ENCODE measurements at regions not wholly inside any gene's neighbourhood (a gene's known extent, or its start where the extent isn't known, plus 50 kb on each side); places are given as distances from the start of the nearest gene placed in this dataset.
A peak's percentile ranks its signal among the peaks of the same experiment; 100 is the strongest.

- Histone ChIP-seq H3K27ac (no peak overlapping the region), H3K27me3 (replicated peaks; ENCODE audit: insufficient read depth) (peaks cover 18% of the 10 kb centered on the region; the same call in 1 of the 2 replicates), H3K4me3 (no peak overlapping the region), H2AFZ (no peak overlapping the region), H3K79me2 (ENCODE audit: insufficient read depth) (no peaks in the 10 kb centered on the region), H3F3A (ENCODE audit: insufficient read depth) (no peaks in the 10 kb centered on the region), H3K9me3 (ENCODE audit: low read depth) (no peaks in the 10 kb centered on the region), H3K4me1 (ENCODE audit: insufficient read depth) (no peaks in the 10 kb centered on the region), H4K20me1 (ENCODE audit: insufficient read depth) (no peaks in the 10 kb centered on the region), H3K9me2 (ENCODE audit: insufficient read depth) (no peaks in the 10 kb centered on the region), H3K4me2 (ENCODE audit: unreplicated experiment) (no peak overlapping the region), H3K36me3 (ENCODE audit: low read depth) (no peaks in the 10 kb centered on the region), H3K9ac (no peak overlapping the region)
- no peak for TF ChIP-seq EZH2phosphoT487 (IDR thresholded peaks at IDR 0.05; ENCODE audit: insufficient read depth, low read depth)
- in situ Hi-C loops (cut with MboI): loop anchor here (25.0 kb wide), 1 partner anchor 1286 kb away; no protein-coding TSS in a partner anchor
- WGBS, 2 experiments (ENCODE audit: low coverage in 1 of 2, low lambda C conversion rate in 2 of 2, missing lambda C conversion rate in 2 of 2): 11 to 13% methylated on average over 14 of the region's 14 CpGs
- peak; percentile 81 for DNase-seq
Measured at GRCh38 chr2:59301466-59302402, 1060.6 kb upstream of the FANCL start.

GRCh38 chr2:59297816-59298215 lies 1056.7 kb upstream of the FANCL start:
- Histone ChIP-seq H3K9me2 (ENCODE audit: insufficient read depth) (no peaks in the 10 kb centered on the region), H3K9me3 (ENCODE audit: low read depth) (no peaks in the 10 kb centered on the region), H3K4me2 (ENCODE audit: unreplicated experiment) (no peak overlapping the region), H3K27me3 (replicated peaks; ENCODE audit: insufficient read depth) (peaks cover 21% of the 10 kb centered on the region; the same call in 1 of the 2 replicates), H3K4me1 (ENCODE audit: insufficient read depth) (no peaks in the 10 kb centered on the region), H3K79me2 (ENCODE audit: insufficient read depth) (no peaks in the 10 kb centered on the region), H3F3A (ENCODE audit: insufficient read depth) (no peaks in the 10 kb centered on the region), H3K36me3 (ENCODE audit: low read depth) (no peaks in the 10 kb centered on the region), H3K4me3 (no peak overlapping the region), H2AFZ (no peak overlapping the region), H3K27ac (no peak overlapping the region), H3K9ac (no peak overlapping the region), H4K20me1 (ENCODE audit: insufficient read depth) (no peaks in the 10 kb centered on the region)
- in situ Hi-C loops (cut with MboI): no loop called here
- 27 to 29% methylated on average over 2 of the region's 2 CpGs for WGBS, 2 experiments (ENCODE audit: low coverage in 1 of 2, low lambda C conversion rate in 2 of 2, missing lambda C conversion rate in 2 of 2)
- no peak for TF ChIP-seq EZH2phosphoT487 (IDR thresholded peaks at IDR 0.05; ENCODE audit: insufficient read depth, low read depth)
- no peak for TF ChIP-seq EZH2 (IDR thresholded peaks at IDR 0.05; ENCODE audit: insufficient read depth, poor library complexity, severe bottlenecking)
- no peak for DNase-seq

GRCh38 chr2:59296279-59296678 lies 1055.2 kb upstream of the FANCL start:
- H3K79me2 ChIP-seq (ENCODE audit: insufficient read depth): no peaks in the 10 kb centered on the region
- H3K27ac ChIP-seq: no peak overlapping the region
- no peaks in the 10 kb centered on the region for H3K9me3 ChIP-seq (ENCODE audit: low read depth)
- 38 to 39% methylated on average over 2 of the region's 2 CpGs for WGBS, 2 experiments (ENCODE audit: low coverage in 1 of 2, low lambda C conversion rate in 2 of 2, missing lambda C conversion rate in 2 of 2)
- in situ Hi-C loops (cut with MboI): no loop called here
- no peak overlapping the region for H3K9ac ChIP-seq
- H3K36me3 ChIP-seq (ENCODE audit: low read depth): no peaks in the 10 kb centered on the region
- no peak overlapping the region for H2AFZ ChIP-seq
- DNase-seq: no peak
- H3K9me2 ChIP-seq (ENCODE audit: insufficient read depth): no peaks in the 10 kb centered on the region
- TF ChIP-seq EZH2 (IDR thresholded peaks at IDR 0.05; ENCODE audit: insufficient read depth, poor library complexity, severe bottlenecking) (no peak), EZH2phosphoT487 (IDR thresholded peaks at IDR 0.05; ENCODE audit: insufficient read depth, low read depth) (no peak)
- no peaks in the 10 kb centered on the region for H4K20me1 ChIP-seq (ENCODE audit: insufficient read depth)
- no peaks in the 10 kb centered on the region for H3F3A ChIP-seq (ENCODE audit: insufficient read depth)
- no peak overlapping the region for H3K4me3 ChIP-seq
- H3K4me1 ChIP-seq (ENCODE audit: insufficient read depth): no peaks in the 10 kb centered on the region
- no peak overlapping the region for H3K4me2 ChIP-seq (ENCODE audit: unreplicated experiment)
- H3K27me3 ChIP-seq (replicated peaks; ENCODE audit: insufficient read depth): peaks cover 21% of the 10 kb centered on the region; the same call in 1 of the 2 replicates

DNA sequence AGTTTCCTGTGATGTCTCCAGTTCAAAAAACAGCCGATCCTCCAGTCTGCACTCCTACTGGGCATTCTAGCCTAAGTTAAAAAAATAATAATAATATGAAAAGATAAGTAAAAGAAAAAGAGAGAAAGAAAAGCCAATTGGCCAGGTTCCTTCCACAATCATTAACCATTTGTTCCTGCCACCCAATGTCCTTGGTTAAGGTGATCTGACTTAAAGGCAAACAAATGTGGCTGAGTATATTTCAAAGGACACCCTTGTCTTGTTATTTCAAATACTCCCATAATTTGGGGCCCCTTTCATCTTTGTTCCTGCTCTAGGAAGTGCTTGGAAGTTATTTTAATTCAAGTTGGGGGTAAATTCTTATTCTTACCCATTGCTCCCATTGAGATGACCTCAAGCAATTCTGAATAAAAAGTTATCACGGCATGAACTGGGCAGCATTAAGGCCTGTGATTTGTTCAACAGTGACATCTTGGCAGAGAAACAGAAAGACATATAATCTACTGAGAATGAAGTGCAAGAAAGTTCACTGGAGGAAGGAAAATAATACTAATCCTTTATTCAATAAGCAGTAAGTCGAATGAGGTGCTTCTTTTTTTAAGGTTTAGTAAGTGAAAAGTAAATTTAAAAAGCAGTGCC lies 1054.5 kb upstream of the FANCL start:
- Histone ChIP-seq H3K9me3 (ENCODE audit: low read depth) (no peaks in the 10 kb centered on the region), H3K27ac (no peak overlapping the region), H3F3A (ENCODE audit: insufficient read depth) (no peaks in the 10 kb centered on the region), H3K9me2 (ENCODE audit: insufficient read depth) (no peaks in the 10 kb centered on the region), H3K27me3 (replicated peaks; ENCODE audit: insufficient read depth) (peaks cover 21% of the 10 kb centered on the region; the same call in 1 of the 2 replicates), H3K4me1 (ENCODE audit: insufficient read depth) (no peaks in the 10 kb centered on the region), H3K9ac (no peak overlapping the region), H3K36me3 (ENCODE audit: low read depth) (no peaks in the 10 kb centered on the region), H3K4me2 (ENCODE audit: unreplicated experiment) (no peak overlapping the region), H3K4me3 (no peak overlapping the region), H4K20me1 (ENCODE audit: insufficient read depth) (no peaks in the 10 kb centered on the region), H2AFZ (no peak overlapping the region), H3K79me2 (ENCODE audit: insufficient read depth) (no peaks in the 10 kb centered on the region)
- TF ChIP-seq EZH2 (IDR thresholded peaks at IDR 0.05; ENCODE audit: insufficient read depth, poor library complexity, severe bottlenecking): no peak
- TF ChIP-seq EZH2phosphoT487 (IDR thresholded peaks at IDR 0.05; ENCODE audit: insufficient read depth, low read depth): no peak
- WGBS, 2 experiments (ENCODE audit: low coverage in 1 of 2, low lambda C conversion rate in 2 of 2, missing lambda C conversion rate in 2 of 2): 11 to 16% methylated on average over 3 of the region's 3 CpGs
- in situ Hi-C loops (cut with MboI): no loop called here
- DNase-seq: no peak

Data from GM23248 (cell line).